ENCODE measurements at regions not wholly inside any gene's neighbourhood (a gene's known extent, or its start where the extent isn't known, plus 50 kb on each side); places are given as distances from the start of the nearest gene placed in this dataset.

DNA sequence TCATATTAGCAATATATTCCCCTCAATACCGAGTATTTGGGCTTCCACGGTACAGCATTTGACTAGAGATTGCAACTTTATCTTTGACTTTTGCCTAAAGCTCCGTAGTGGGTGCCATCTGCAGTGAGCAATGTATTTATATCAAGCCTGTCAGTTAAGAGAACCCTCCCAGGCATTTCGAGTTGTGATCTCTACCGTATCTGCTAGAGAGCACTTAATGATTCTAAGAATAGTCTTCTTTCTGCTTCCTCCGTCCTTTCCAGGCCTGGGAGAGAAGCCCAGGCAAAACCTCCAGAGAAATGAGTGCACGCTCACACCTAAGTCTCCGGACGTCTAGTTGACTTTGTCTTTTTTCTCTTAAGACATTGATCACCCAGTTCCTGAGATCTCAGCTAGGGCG lies 210.6 kb downstream of the KLF6 start:
- TF ChIP-seq, protein P1, sequence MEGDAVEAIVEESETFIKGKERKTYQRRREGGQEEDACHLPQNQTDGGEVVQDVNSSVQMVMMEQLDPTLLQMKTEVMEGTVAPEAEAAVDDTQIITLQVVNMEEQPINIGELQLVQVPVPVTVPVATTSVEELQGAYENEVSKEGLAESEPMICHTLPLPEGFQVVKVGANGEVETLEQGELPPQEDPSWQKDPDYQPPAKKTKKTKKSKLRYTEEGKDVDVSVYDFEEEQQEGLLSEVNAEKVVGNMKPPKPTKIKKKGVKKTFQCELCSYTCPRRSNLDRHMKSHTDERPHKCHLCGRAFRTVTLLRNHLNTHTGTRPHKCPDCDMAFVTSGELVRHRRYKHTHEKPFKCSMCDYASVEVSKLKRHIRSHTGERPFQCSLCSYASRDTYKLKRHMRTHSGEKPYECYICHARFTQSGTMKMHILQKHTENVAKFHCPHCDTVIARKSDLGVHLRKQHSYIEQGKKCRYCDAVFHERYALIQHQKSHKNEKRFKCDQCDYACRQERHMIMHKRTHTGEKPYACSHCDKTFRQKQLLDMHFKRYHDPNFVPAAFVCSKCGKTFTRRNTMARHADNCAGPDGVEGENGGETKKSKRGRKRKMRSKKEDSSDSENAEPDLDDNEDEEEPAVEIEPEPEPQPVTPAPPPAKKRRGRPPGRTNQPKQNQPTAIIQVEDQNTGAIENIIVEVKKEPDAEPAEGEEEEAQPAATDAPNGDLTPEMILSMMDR (IDR thresholded peaks at IDR 0.05; ENCODE audit: low read depth, low read length, poor library complexity, severe bottlenecking): no peak
- no peak for TF ChIP-seq EZH2phosphoT487 (IDR thresholded peaks at IDR 0.05; ENCODE audit: borderline replicate concordance, low read length)
